ENCODE measurements at regions not wholly inside any gene's neighbourhood (a gene's known extent, or its start where the extent isn't known, plus 50 kb on each side); places are given as distances from the start of the nearest gene placed in this dataset.

- no peak for DNase-seq
Observed at GRCh38 chr11:25990406-25990805, 341.5 kb upstream of the ANO3 start.

DNA sequence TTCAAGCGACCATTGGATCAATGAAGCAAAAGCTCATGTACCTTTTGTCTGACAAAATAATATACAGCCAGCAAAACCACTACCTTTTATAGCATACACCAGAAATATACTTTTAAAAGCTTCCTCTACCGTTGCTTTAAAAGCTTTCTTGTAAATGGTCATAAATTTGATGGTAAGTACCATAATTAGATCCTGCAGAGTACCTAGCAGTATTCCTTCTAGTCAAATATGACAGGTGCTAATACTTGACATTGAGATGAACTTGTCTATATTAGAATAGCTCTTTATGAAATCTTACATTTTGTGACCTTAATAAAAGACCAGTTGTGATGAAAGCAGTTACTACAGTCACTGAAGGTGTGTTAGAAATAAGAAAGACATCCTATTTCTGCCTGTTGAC is 340.5 kb upstream of the ANO3 start:
- DNase-seq = no peak

- no peak for DNase-seq
Observed at GRCh38 chr11:25992294-25992693, 339.6 kb upstream of the ANO3 start.

DNA sequence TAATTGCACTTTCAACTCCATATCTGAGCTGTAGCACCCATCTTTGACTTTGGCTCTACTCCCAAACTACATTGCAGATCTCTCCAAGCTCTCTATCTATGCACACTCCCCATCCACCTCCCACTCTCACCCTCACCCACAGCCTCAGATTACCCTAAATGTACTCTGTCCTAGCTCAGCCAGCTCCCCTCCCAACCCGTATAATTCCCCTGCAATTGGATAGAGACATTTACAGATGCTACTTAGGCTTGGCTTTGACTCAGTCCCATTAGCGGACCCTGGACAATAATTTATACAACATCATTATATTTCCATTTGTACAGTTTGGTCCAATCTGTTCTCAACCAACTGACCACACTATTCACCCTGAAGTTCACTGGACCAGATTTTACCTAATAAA is 338.9 kb upstream of the ANO3 start:
- no peak for DNase-seq

- no peak for DNase-seq
Observed at GRCh38 chr11:26011474-26011873, 320.5 kb upstream of the ANO3 start.

- DNase-seq = no peak
Observed at GRCh38 chr11:26014456-26015115, 317.3 kb upstream of the ANO3 start.

DNA sequence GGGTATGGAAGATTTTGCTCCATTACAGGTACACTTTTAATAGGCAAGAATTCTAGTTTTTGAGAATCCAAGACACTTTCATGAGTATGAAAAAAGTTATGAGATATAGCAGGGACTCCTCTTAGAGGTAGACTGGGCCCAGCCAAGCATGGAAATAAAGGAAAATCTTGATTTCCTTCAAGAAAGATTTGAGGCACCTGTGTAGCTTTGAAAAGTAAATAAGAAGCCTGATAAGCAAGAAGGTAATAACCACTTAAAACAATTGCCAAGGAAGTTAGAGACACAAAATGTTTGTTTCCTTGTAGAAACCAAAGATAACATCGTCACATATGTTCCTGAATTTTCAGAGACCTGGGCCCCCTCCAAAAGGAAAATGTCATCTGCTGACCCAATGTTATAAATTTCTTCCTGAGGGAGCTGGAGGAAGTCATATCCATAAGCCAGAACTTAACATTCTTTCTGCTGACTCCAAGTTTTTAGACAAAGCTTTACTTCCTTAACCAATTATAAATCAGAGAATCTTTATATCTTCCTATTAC is 314.5 kb upstream of the ANO3 start:
- DNase-seq = no peak

- DNase-seq = no peak
Observed at GRCh38 chr11:26017903-26018302, 314.0 kb upstream of the ANO3 start.

DNA sequence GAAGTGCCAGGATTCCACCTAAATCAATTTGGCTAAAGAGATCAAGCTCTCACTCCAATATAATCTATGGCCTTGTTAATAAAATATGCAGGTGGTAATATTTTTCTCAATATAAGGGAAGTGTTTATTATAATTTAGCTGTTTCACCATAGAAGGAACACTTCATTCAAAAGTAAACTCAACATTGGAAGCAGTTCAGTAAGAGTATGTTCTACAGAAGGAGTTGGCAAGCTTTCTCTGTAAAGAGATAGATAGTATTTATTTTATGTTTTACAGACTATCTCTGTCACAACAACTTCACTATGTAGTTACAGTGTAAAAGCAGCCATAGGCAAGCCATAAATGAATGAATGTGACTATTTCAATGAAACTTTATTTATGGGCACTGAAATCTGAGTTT is 313.6 kb upstream of the ANO3 start:
- DNase-seq = no peak

- DNase-seq = no peak
Observed at GRCh38 chr11:26019386-26019785, 312.5 kb upstream of the ANO3 start.

DNA sequence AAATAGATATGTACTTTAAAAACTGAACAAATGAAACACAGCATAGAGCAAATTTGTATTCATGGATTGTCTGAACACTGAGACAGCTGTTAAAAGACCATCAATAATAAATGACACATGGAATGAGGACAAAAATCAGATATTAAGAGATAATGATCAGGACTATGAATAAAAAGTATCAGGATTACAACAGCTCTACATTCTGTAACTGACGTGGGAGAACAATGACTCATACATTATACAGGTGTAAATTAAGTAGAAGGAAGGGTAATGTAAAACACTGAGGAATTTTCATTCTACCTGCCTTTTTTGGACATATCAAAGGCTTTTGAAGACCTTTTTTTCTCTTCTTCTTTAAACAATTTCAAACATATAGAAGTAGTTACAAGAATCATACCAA is 310.9 kb upstream of the ANO3 start:
- no peak for DNase-seq

DNA sequence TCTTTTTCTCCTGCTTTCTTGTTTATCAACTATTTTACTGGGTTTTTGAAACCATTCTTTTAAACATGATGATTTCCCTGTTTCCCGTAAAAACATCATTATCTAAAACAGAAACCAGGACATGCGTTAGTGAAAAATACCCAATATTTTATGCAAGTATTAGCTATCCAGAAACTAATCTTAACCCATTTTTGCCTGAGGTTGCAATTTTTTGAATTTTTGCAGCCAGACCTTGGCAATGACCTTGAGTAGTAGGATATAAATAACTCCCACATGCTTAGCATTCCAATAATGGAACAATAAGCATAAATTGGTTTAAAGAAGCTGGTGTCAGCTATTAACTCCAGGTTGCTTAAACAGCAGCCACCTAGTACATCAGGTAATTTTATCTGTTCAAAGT is 308.9 kb upstream of the ANO3 start:
- DNase-seq = no peak

DNA sequence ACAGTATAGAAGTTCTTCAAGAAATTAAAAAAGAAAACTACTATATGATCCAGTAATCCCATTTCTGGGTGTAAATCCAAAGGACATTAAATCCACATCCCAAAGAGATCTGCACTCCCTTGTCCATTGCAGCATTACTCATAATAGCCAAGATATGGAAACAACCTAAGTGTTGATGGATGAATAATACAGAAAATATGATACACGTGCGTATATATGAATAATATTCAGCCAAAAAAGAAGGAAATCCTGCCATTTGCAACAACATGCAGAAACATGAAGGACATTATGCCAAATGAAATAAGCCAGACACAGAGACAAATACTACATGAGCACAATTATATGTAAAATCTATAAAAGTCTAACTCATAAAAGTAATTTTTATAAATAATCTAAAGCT is 306.3 kb upstream of the ANO3 start:
- no peak for DNase-seq

DNA sequence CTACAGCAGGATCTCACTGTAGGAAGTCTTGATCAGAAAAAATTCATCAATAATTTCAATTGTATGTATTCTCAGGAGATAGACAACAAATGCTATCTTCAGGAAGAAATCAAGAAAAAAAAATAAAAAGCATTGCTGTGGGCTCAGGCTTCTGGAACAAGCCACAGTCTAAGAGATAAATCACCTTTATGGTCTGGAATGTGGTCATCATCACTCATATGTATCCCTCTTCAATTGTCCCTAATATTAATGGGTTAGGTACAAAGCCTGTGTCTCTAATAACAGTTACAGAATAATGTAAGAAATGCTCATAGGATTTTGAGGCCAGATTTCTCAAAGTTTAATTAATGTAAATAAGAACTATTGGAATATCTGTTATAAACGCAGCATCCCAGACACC is 305.9 kb upstream of the ANO3 start:
- DNase-seq = no peak

- no peak for DNase-seq
Observed at GRCh38 chr11:26027887-26028286, 304.0 kb upstream of the ANO3 start.

GRCh38 chr11:26028393-26028911 is 303.5 kb upstream of the ANO3 start:
- DNase-seq = no peak

- no peak for DNase-seq
Observed at GRCh38 chr11:26030399-26030798, 301.5 kb upstream of the ANO3 start.

- no peak for DNase-seq
Observed at GRCh38 chr11:26032241-26032640, 299.7 kb upstream of the ANO3 start.

DNA sequence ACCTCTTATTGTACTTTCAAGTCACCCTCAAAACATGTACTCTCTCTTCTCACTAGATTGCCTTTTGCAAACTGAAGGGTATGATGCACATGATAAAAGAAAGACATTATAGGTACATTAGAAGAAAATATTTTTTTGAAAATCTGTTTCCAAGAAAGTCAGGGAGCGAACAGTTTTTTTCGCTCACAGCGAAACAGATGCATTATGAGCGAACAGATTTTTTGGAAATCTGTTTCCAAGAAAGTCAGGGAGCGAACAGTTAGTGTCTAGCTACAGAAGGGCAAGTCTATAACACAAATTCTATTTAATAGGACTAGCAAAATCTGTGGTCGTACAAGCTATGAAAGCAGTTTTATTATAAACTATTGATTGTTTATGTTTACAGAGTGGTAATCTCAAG is 296.2 kb upstream of the ANO3 start:
- DNase-seq = no peak

DNA sequence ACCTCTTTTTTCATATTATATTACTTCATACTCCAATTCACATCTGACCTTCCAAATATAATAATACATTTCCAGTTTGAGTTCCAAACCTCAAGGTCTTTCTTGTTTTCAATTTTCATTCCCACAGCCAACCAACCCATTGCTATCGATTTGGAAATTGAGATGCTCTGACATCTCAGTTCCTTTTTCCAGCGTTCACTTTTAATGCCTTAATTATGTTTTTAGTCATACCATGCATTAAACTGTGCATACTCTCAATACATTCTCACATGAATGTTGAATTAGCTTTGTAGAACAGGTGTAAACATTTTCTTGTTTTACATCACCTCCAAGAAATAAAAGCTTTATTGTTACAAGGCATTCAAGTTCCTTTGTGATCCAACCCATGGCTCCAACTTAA is 294.2 kb upstream of the ANO3 start:
- no peak for DNase-seq

- no peak for DNase-seq
Observed at GRCh38 chr11:26040339-26040738, 291.6 kb upstream of the ANO3 start.

GRCh38 chr11:26042113-26042512 is 289.8 kb upstream of the ANO3 start:
- no peak for DNase-seq

DNA sequence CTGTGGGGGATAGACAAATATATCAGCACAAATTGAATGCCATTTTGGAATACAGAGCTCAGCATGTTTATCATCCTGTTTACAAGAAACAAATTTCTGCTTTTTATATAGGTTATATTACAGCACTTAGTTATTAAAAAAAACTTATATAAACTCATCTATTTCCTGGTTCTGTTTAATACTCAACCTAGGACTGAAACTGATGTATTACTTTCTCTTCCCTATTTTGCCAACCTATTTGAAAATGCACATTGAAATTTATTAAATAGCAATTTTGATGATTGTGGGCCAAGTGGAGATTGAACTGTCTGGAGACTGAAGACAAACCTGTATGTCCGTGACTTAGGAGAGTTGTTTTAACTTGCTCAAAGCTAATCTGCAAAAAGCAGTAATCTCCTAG is 288.3 kb upstream of the ANO3 start:
- DNase-seq = no peak

GRCh38 chr11:26044389-26044788 is 287.5 kb upstream of the ANO3 start:
- no peak for DNase-seq

- no peak for DNase-seq
Observed at GRCh38 chr11:26045082-26045481, 286.8 kb upstream of the ANO3 start.

Data from NCI-H748 treated with DMSO at 0.1 percent for 48 hours (cell line).